DOHH2 (cell line): ENCODE measurements at regions not wholly inside any gene's neighbourhood (a gene's known extent, or its start where the extent isn't known, plus 50 kb on each side); places are given as distances from the start of the nearest gene placed in this dataset.

Source experiments
- CTCF ChIP-seq: fragments of 200-600 bp; sonication (generic); IDR thresholded peaks from one replicate; pipeline ENCODE4 v1.5.1; 2014; ENCODE audit warnings: antibody characterized with exemption, mild to moderate bottlenecking, low read depth, low read length; ENCODE audit not compliant: poor library complexity, severe bottlenecking
- EZH2phosphoT487 ChIP-seq: fragments of 200-600 bp; sonication (generic); IDR thresholded peaks from 2 replicates; pipeline ENCODE4 v1.6.1; 2017; ENCODE audit warnings: borderline replicate concordance, mild to moderate bottlenecking, antibody characterized with exemption, low read length, moderate library complexity, mixed read lengths

- TF ChIP-seq CTCF (no peak), EZH2phosphoT487 (no peak)
These were observed 51.5 kb upstream of the ATP5PO start for GRCh38 chr21:33967086-33967571.
